Fibroblast of the aortic adventitia (primary cell): ENCODE measurements at regions not wholly inside any gene's neighbourhood (a gene's known extent, or its start where the extent isn't known, plus 50 kb on each side); places are given as distances from the start of the nearest gene placed in this dataset.

Experiments used
- DNase-seq: peaks from one replicate; pipeline ENCODE4 v3.0.0-alpha.2; 2010; ENCODE audit warnings: low read depth
- H3K4me3 ChIP-seq: 2 replicates; pipeline ENCODE4 v1.5.1; 2011; ENCODE audit warnings: low read depth, mild to moderate bottlenecking, control low read depth, low read length, moderate library complexity
- CTCF ChIP-seq: IDR thresholded peaks from 2 replicates; pipeline ENCODE4 v1.5.1; 2011; ENCODE audit warnings: mild to moderate bottlenecking, low read length, control low read depth, inconsistent platforms; ENCODE audit not compliant: insufficient read depth

GRCh38 chr15:70358871-70359647, 261.3 kb upstream of the TLE3 start:
- TF ChIP-seq CTCF = no peak

GRCh38 chr15:70358011-70358819, 260.5 kb upstream of the TLE3 start:
- DNase-seq = no peak
- TF ChIP-seq CTCF = no peak
- no peak overlapping the region for H3K4me3 ChIP-seq

More at GRCh38 chr15:70358871-70359647, 261.3 kb upstream of the TLE3 start:
- no peak for DNase-seq
- H3K4me3 ChIP-seq = no peak overlapping the region

GRCh38 chr15:70357453-70357852, 259.7 kb upstream of the TLE3 start:
- no peak overlapping the region for H3K4me3 ChIP-seq
- no peak for TF ChIP-seq CTCF

GRCh38 chr15:70356919-70357318, 259.2 kb upstream of the TLE3 start:
- no peak overlapping the region for H3K4me3 ChIP-seq
- no peak for DNase-seq
- no peak for TF ChIP-seq CTCF

More at GRCh38 chr15:70357453-70357852, 259.7 kb upstream of the TLE3 start:
- DNase-seq = no peak

- DNase-seq = no peak
- TF ChIP-seq CTCF = no peak
- H3K4me3 ChIP-seq = no peak overlapping the region
These were observed 258.5 kb upstream of the TLE3 start for GRCh38 chr15:70356062-70356860.

GRCh38 chr15:70355275-70355795, 257.6 kb upstream of the TLE3 start:
- no peak for DNase-seq
- H3K4me3 ChIP-seq = no peak overlapping the region
- TF ChIP-seq CTCF = no peak
